ENCODE measurements at regions not wholly inside any gene's neighbourhood (a gene's known extent, or its start where the extent isn't known, plus 50 kb on each side); places are given as distances from the start of the nearest gene placed in this dataset.

GRCh38 chr2:236949089-236949905 is 136.4 kb upstream of the COPS8 start:
- no peak overlapping the region for H3K4me3 ChIP-seq (ENCODE audit: low read length)
- H3K4me1 ChIP-seq (ENCODE audit: control insufficient read depth, insufficient read depth, low read length) = no peaks in the 10 kb centered on the region
- H3K27me3 ChIP-seq (ENCODE audit: control insufficient read depth, insufficient read depth, low read length) = no peaks in the 10 kb centered on the region
- H3K9ac ChIP-seq (ENCODE audit: low read length) = no peak overlapping the region
- H3K36me3 ChIP-seq (ENCODE audit: control insufficient read depth, insufficient read depth, low read length) = no peaks in the 10 kb centered on the region
- H3K9me3 ChIP-seq (ENCODE audit: control insufficient read depth, low read length) = no peaks in the 10 kb centered on the region

GRCh38 chr2:236951830-236952475 is 133.7 kb upstream of the COPS8 start:
- H3K9me3 ChIP-seq (ENCODE audit: control insufficient read depth, low read length) = no peaks in the 10 kb centered on the region
- peaks cover 4% of the 10 kb centered on the region for H3K27me3 ChIP-seq (ENCODE audit: control insufficient read depth, insufficient read depth, low read length)
- no peaks in the 10 kb centered on the region for H3K36me3 ChIP-seq (ENCODE audit: control insufficient read depth, insufficient read depth, low read length)
- no peak overlapping the region for H3K4me3 ChIP-seq (ENCODE audit: low read length)
- no peaks in the 10 kb centered on the region for H3K4me1 ChIP-seq (ENCODE audit: control insufficient read depth, insufficient read depth, low read length)
- H3K9ac ChIP-seq (ENCODE audit: low read length) = no peak overlapping the region

GRCh38 chr2:236954641-236955040 is 131.0 kb upstream of the COPS8 start:
- Histone ChIP-seq H3K4me1 (ENCODE audit: control insufficient read depth, insufficient read depth, low read length) (no peaks in the 10 kb centered on the region), H3K4me3 (ENCODE audit: low read length) (no peak overlapping the region), H3K9ac (ENCODE audit: low read length) (no peak overlapping the region), H3K27me3 (ENCODE audit: control insufficient read depth, insufficient read depth, low read length) (peaks cover 4% of the 10 kb centered on the region), H3K9me3 (ENCODE audit: control insufficient read depth, low read length) (no peaks in the 10 kb centered on the region), H3K36me3 (ENCODE audit: control insufficient read depth, insufficient read depth, low read length) (no peaks in the 10 kb centered on the region)

GRCh38 chr2:236955521-236956030 is 130.1 kb upstream of the COPS8 start:
- no peak overlapping the region for H3K9ac ChIP-seq (ENCODE audit: low read length)

GRCh38 chr2:236956031-236956618 is 129.6 kb upstream of the COPS8 start:
- Histone ChIP-seq H3K4me3 (ENCODE audit: low read length) (no peak overlapping the region), H3K9me3 (ENCODE audit: control insufficient read depth, low read length) (no peaks in the 10 kb centered on the region), H3K27me3 (ENCODE audit: control insufficient read depth, insufficient read depth, low read length) (peaks cover 4% of the 10 kb centered on the region), H3K4me1 (ENCODE audit: control insufficient read depth, insufficient read depth, low read length) (no peaks in the 10 kb centered on the region), H3K9ac (ENCODE audit: low read length) (no peak overlapping the region), H3K36me3 (ENCODE audit: control insufficient read depth, insufficient read depth, low read length) (no peaks in the 10 kb centered on the region)

More at GRCh38 chr2:236955521-236956030, 130.1 kb upstream of the COPS8 start:
- Histone ChIP-seq H3K36me3 (ENCODE audit: control insufficient read depth, insufficient read depth, low read length) (no peaks in the 10 kb centered on the region), H3K27me3 (ENCODE audit: control insufficient read depth, insufficient read depth, low read length) (peaks cover 4% of the 10 kb centered on the region), H3K9me3 (ENCODE audit: control insufficient read depth, low read length) (no peaks in the 10 kb centered on the region), H3K4me1 (ENCODE audit: control insufficient read depth, insufficient read depth, low read length) (no peaks in the 10 kb centered on the region), H3K4me3 (ENCODE audit: low read length) (no peak overlapping the region)

GRCh38 chr2:236956641-236957040 is 129.0 kb upstream of the COPS8 start:
- Histone ChIP-seq H3K27me3 (ENCODE audit: control insufficient read depth, insufficient read depth, low read length) (peaks cover 4% of the 10 kb centered on the region), H3K4me3 (ENCODE audit: low read length) (no peak overlapping the region), H3K36me3 (ENCODE audit: control insufficient read depth, insufficient read depth, low read length) (no peaks in the 10 kb centered on the region), H3K9me3 (ENCODE audit: control insufficient read depth, low read length) (no peaks in the 10 kb centered on the region), H3K4me1 (ENCODE audit: control insufficient read depth, insufficient read depth, low read length) (no peaks in the 10 kb centered on the region), H3K9ac (ENCODE audit: low read length) (no peak overlapping the region)

- Histone ChIP-seq H3K9ac (ENCODE audit: low read length) (no peak overlapping the region), H3K36me3 (ENCODE audit: control insufficient read depth, insufficient read depth, low read length) (no peaks in the 10 kb centered on the region), H3K9me3 (ENCODE audit: control insufficient read depth, low read length) (no peaks in the 10 kb centered on the region), H3K4me3 (ENCODE audit: low read length) (no peak overlapping the region), H3K4me1 (ENCODE audit: control insufficient read depth, insufficient read depth, low read length) (no peaks in the 10 kb centered on the region), H3K27me3 (ENCODE audit: control insufficient read depth, insufficient read depth, low read length) (peaks cover 4% of the 10 kb centered on the region)
Observed at GRCh38 chr2:236959036-236959435, 126.7 kb upstream of the COPS8 start.

- Histone ChIP-seq H3K36me3 (ENCODE audit: control insufficient read depth, insufficient read depth, low read length) (no peaks in the 10 kb centered on the region), H3K4me3 (ENCODE audit: low read length) (no peak overlapping the region), H3K9me3 (ENCODE audit: control insufficient read depth, low read length) (no peaks in the 10 kb centered on the region), H3K27me3 (ENCODE audit: control insufficient read depth, insufficient read depth, low read length) (peaks cover 4% of the 10 kb centered on the region), H3K9ac (ENCODE audit: low read length) (no peak overlapping the region), H3K4me1 (ENCODE audit: control insufficient read depth, insufficient read depth, low read length) (no peaks in the 10 kb centered on the region)
Observed at GRCh38 chr2:236959876-236960275, 125.8 kb upstream of the COPS8 start.

- H3K9ac ChIP-seq (ENCODE audit: low read length) = no peak overlapping the region
- H3K36me3 ChIP-seq (ENCODE audit: control insufficient read depth, insufficient read depth, low read length) = no peaks in the 10 kb centered on the region
- no peaks in the 10 kb centered on the region for H3K9me3 ChIP-seq (ENCODE audit: control insufficient read depth, low read length)
- H3K4me1 ChIP-seq (ENCODE audit: control insufficient read depth, insufficient read depth, low read length) = no peaks in the 10 kb centered on the region
- H3K4me3 ChIP-seq (ENCODE audit: low read length) = no peak overlapping the region
- peaks cover 4% of the 10 kb centered on the region for H3K27me3 ChIP-seq (ENCODE audit: control insufficient read depth, insufficient read depth, low read length)
Observed at GRCh38 chr2:236960531-236960930, 125.2 kb upstream of the COPS8 start.

- no peaks in the 10 kb centered on the region for H3K4me1 ChIP-seq (ENCODE audit: control insufficient read depth, insufficient read depth, low read length)
- H3K36me3 ChIP-seq (ENCODE audit: control insufficient read depth, insufficient read depth, low read length) = no peaks in the 10 kb centered on the region
- no peak overlapping the region for H3K4me3 ChIP-seq (ENCODE audit: low read length)
- H3K9me3 ChIP-seq (ENCODE audit: control insufficient read depth, low read length) = no peaks in the 10 kb centered on the region
- H3K9ac ChIP-seq (ENCODE audit: low read length) = no peak overlapping the region
- H3K27me3 ChIP-seq (ENCODE audit: control insufficient read depth, insufficient read depth, low read length) = no peaks in the 10 kb centered on the region
Observed at GRCh38 chr2:236962816-236963215, 122.9 kb upstream of the COPS8 start.

GRCh38 chr2:236963631-236964182 is 122.0 kb upstream of the COPS8 start:
- H3K9ac ChIP-seq (ENCODE audit: low read length) = no peak overlapping the region
- H3K27me3 ChIP-seq (ENCODE audit: control insufficient read depth, insufficient read depth, low read length) = no peaks in the 10 kb centered on the region
- no peaks in the 10 kb centered on the region for H3K36me3 ChIP-seq (ENCODE audit: control insufficient read depth, insufficient read depth, low read length)
- H3K9me3 ChIP-seq (ENCODE audit: control insufficient read depth, low read length) = no peaks in the 10 kb centered on the region
- H3K4me3 ChIP-seq (ENCODE audit: low read length) = no peak overlapping the region
- H3K4me1 ChIP-seq (ENCODE audit: control insufficient read depth, insufficient read depth, low read length) = no peaks in the 10 kb centered on the region

GRCh38 chr2:236964291-236964690 is 121.4 kb upstream of the COPS8 start:
- H3K9me3 ChIP-seq (ENCODE audit: control insufficient read depth, low read length) = no peaks in the 10 kb centered on the region
- H3K4me3 ChIP-seq (ENCODE audit: low read length) = no peak overlapping the region
- no peaks in the 10 kb centered on the region for H3K4me1 ChIP-seq (ENCODE audit: control insufficient read depth, insufficient read depth, low read length)
- no peaks in the 10 kb centered on the region for H3K36me3 ChIP-seq (ENCODE audit: control insufficient read depth, insufficient read depth, low read length)
- no peaks in the 10 kb centered on the region for H3K27me3 ChIP-seq (ENCODE audit: control insufficient read depth, insufficient read depth, low read length)
- no peak overlapping the region for H3K9ac ChIP-seq (ENCODE audit: low read length)

Data from mucosa of stomach (tissue), 1 donor.